ENCODE measurements at regions not wholly inside any gene's neighbourhood (a gene's known extent, or its start where the extent isn't known, plus 50 kb on each side); places are given as distances from the start of the nearest gene placed in this dataset.

DNA sequence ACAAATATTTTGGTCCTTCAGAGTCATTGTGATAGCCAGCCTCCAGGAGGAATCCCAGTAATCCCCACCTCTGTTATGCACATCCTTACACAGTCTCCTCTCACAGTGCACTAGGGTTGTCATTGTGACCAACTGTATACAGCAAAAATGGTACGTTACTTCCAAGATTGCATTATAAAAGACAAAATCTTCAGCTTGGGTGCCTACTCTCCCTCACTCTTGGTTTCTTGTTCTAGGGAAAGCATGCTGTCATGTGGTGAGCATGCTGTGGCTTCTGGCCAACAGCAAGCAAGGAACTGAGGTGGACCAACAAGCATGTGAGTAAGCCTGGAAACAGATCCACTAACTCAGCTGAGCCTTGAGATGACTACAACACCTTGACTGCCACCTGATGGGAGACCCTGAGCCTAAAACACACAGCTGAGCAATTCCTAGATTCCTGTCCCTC, 130.1 kb upstream of the DST start:
- H3K27ac ChIP-seq: no peak overlapping the region
- H3K36me3 ChIP-seq: no peaks in the 10 kb centered on the region

DNA sequence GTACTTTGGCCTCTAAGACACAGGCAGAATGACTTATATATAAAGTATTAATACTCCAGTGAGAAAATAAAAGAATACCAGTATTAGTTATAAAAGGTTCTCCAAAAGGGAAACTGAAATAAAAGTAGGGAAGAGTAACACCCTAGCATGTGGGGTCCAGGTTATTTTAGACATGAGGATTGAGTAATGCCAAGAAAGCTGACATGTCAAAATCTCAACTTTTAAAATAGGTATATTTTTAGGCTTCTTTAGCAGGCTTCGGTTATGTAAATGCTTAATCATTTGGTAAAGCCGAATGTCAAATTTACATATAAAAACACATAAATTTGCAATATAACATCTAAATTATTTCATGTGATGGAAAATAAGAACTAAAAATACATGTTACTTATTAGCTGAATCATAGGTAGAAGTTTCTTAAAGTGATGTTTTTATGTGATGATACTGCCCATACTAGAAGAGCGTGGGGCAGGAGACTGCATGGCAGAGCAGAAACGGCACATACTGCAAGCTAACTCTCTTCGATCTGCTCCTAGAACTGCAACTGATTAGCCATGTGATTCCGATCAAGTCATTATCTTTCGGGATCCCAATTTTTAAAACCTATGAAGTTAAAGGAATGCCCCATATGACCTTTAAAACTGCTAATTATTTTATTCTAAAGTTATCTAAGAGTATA, 129.4 kb upstream of the DST start:
- TF ChIP-seq, protein P1, sequence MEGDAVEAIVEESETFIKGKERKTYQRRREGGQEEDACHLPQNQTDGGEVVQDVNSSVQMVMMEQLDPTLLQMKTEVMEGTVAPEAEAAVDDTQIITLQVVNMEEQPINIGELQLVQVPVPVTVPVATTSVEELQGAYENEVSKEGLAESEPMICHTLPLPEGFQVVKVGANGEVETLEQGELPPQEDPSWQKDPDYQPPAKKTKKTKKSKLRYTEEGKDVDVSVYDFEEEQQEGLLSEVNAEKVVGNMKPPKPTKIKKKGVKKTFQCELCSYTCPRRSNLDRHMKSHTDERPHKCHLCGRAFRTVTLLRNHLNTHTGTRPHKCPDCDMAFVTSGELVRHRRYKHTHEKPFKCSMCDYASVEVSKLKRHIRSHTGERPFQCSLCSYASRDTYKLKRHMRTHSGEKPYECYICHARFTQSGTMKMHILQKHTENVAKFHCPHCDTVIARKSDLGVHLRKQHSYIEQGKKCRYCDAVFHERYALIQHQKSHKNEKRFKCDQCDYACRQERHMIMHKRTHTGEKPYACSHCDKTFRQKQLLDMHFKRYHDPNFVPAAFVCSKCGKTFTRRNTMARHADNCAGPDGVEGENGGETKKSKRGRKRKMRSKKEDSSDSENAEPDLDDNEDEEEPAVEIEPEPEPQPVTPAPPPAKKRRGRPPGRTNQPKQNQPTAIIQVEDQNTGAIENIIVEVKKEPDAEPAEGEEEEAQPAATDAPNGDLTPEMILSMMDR (IDR thresholded peaks at IDR 0.05): no peak
- Histone ChIP-seq H3K27me3 (no peaks in the 10 kb centered on the region), H3K27ac (no peak overlapping the region), H3K4me1 (ENCODE audit: control insufficient read depth in 1 of 2, insufficient read depth in 1 of 2, low read depth in 1 of 2, low read length in 1 of 2) (no peaks in the 10 kb centered on the region), H3K9me3 (no peaks in the 10 kb centered on the region), H3K4me3 (ENCODE audit: low read depth in 1 of 2, low read length in 1 of 2) (no peak overlapping the region), H3K36me3 (no peaks in the 10 kb centered on the region)

More for the DNA sequence above, 130.1 kb upstream of the DST start:
- no peak overlapping the region for H3K4me3 ChIP-seq (ENCODE audit: low read depth in 1 of 2, low read length in 1 of 2)
- TF ChIP-seq, protein P1 (IDR thresholded peaks at IDR 0.05): no peak
- no peaks in the 10 kb centered on the region for H3K9me3 ChIP-seq
- H3K4me1 ChIP-seq (ENCODE audit: control insufficient read depth in 1 of 2, insufficient read depth in 1 of 2, low read depth in 1 of 2, low read length in 1 of 2): no peaks in the 10 kb centered on the region
- H3K27me3 ChIP-seq: no peaks in the 10 kb centered on the region

DNA sequence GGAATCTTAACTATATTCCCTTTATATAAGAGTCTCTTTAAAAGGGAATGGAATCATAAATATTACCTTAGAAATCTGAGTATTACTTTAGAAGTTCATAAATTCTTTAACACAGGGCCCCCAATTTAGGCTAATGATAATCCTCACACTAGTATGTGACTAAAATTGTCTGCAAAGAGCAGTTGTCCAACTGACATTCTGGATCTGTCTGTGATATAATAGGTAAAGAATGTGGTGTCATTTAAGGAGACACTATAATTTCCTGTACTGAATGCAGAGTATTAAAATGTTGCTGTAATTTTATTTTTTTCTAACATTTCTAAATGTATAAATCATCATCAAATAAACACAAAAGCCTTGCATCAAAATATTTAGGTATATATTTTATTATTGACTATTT, 128.5 kb upstream of the DST start:
- TF ChIP-seq, protein P1 (IDR thresholded peaks at IDR 0.05): no peak
- H3K36me3 ChIP-seq: no peaks in the 10 kb centered on the region
- H3K4me3 ChIP-seq (ENCODE audit: low read depth in 1 of 2, low read length in 1 of 2): no peak overlapping the region
- no peaks in the 10 kb centered on the region for H3K27me3 ChIP-seq
- H3K9me3 ChIP-seq: no peaks in the 10 kb centered on the region
- H3K27ac ChIP-seq: no peak overlapping the region
- H3K4me1 ChIP-seq (ENCODE audit: control insufficient read depth in 1 of 2, insufficient read depth in 1 of 2, low read depth in 1 of 2, low read length in 1 of 2): no peaks in the 10 kb centered on the region

DNA sequence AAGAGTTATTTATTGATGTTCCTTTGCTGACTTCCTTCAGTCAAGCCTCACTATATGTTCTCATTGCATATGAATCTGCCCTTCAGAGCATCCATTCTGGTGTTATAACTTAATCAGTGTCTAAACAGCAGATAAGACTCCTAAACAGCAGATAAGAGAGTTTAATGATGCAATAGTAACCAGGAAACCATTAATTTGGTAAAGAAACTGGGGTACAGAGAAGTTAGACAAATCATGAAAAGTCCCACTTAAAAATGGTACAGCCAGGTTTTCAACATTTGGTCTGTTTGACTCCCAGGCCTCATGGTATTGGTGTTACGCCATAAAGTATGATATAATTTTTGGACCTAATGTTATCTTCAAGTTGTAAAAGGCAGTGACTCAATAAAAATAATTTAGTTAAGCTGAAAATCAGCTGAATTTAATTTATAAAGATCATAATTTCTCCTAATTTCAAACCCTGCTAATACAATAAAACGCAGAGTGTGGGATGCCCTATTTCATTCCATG, 127.4 kb upstream of the DST start:
- Histone ChIP-seq H3K36me3 (no peaks in the 10 kb centered on the region), H3K4me3 (ENCODE audit: low read depth in 1 of 2, low read length in 1 of 2) (no peak overlapping the region), H3K27me3 (no peaks in the 10 kb centered on the region), H3K9me3 (no peaks in the 10 kb centered on the region), H3K4me1 (ENCODE audit: control insufficient read depth in 1 of 2, insufficient read depth in 1 of 2, low read depth in 1 of 2, low read length in 1 of 2) (no peaks in the 10 kb centered on the region), H3K27ac (no peak overlapping the region)
- TF ChIP-seq, protein P1 (IDR thresholded peaks at IDR 0.05): no peak

DNA sequence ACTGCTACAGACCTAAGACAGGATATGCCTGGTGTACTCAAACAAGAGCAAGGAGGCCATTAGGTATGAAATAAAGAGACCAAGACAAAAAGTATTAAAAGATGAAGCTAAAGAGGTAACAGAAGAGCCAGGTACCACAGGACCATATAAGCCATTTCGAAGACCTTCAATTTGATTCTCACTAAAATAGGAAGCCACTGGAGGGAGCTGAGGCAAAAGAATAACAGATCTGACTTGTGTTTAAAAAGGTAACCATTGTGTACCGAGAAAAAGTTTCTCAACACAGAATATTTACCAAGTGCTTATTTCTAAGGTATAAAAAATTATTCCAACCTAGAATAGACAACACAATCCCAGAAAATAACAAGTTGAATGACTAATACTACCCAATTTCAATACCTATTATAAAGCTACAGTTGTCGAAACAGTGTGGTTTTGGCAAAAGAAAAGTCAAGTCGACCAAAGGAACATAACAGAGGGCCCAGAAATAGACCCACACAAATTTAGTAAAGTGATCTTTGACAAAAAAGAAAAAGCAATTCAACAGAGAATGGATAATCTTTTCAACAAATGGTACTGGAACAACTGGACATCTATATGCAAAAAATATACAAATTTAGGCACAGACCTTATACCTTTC, 125.3 kb upstream of the DST start:
- H3K4me1 ChIP-seq (ENCODE audit: control insufficient read depth in 1 of 2, insufficient read depth in 1 of 2, low read depth in 1 of 2, low read length in 1 of 2): no peaks in the 10 kb centered on the region
- H3K36me3 ChIP-seq: no peaks in the 10 kb centered on the region
- no peak overlapping the region for H3K4me3 ChIP-seq (ENCODE audit: low read depth in 1 of 2, low read length in 1 of 2)
- TF ChIP-seq, protein P1 (IDR thresholded peaks at IDR 0.05): no peak
- H3K27ac ChIP-seq: no peak overlapping the region
- H3K9me3 ChIP-seq: no peaks in the 10 kb centered on the region
- H3K27me3 ChIP-seq: no peaks in the 10 kb centered on the region
